ENCODE measurements at regions not wholly inside any gene's neighbourhood (a gene's known extent, or its start where the extent isn't known, plus 50 kb on each side); places are given as distances from the start of the nearest gene placed in this dataset.

- Histone ChIP-seq H2BK15ac (ENCODE audit: low read length) (no peak overlapping the region), H2AFZ (ENCODE audit: low read length) (no peak overlapping the region), H4K5ac (ENCODE audit: insufficient read length, low read depth, low read length) (no peak overlapping the region), H3K4ac (replicated peaks; ENCODE audit: insufficient read length, low read depth, low read length) (no peak overlapping the region), H2BK120ac (replicated peaks; ENCODE audit: low read depth, low read length) (no peak overlapping the region), H3K36me3 (ENCODE audit: control insufficient read depth in 2 of 4, insufficient read depth in 4 of 4, low read length in 3 of 4) (no peaks in the 10 kb centered on the region), H3K4me3 (ENCODE audit: extremely low read depth in 1 of 4, insufficient read depth in 2 of 4, low read depth in 3 of 4, low read length in 4 of 4) (no peak overlapping the region), H3K27ac (ENCODE audit: low read depth, low read length) (no peak overlapping the region), H2AK5ac (ENCODE audit: low read depth, low read length) (no peak overlapping the region), H2BK5ac (ENCODE audit: low read depth, low read length) (no peak overlapping the region), H3K14ac (ENCODE audit: insufficient read length) (no peak overlapping the region), H4K91ac (replicated peaks; ENCODE audit: insufficient read length, low read length) (no peak overlapping the region), H3K27me3 (replicated peaks in 1 of 4; ENCODE audit: control insufficient read depth in 3 of 4, extremely low read depth in 1 of 4, insufficient read depth in 3 of 4, low read length in 3 of 4) (no peaks in the 10 kb centered on the region), H3K79me1 (ENCODE audit: low read depth, low read length) (no peaks in the 10 kb centered on the region), H3K9ac (replicated peaks in 1 of 4; ENCODE audit: extremely low read depth in 1 of 4, low read depth in 3 of 4, low read length in 3 of 4) (no peak overlapping the region), H3K79me2 (ENCODE audit: control insufficient read depth in 1 of 2, insufficient read depth in 2 of 2, low read length in 2 of 2) (no peaks in the 10 kb centered on the region), H3K4me1 (replicated peaks in 1 of 4; ENCODE audit: control insufficient read depth in 3 of 4, insufficient read depth in 4 of 4, low read length in 3 of 4) (no peaks in the 10 kb centered on the region), H3K9me3 (ENCODE audit: insufficient read depth in 2 of 2, low read depth in 1 of 2, low read length in 1 of 2) (no peaks in the 10 kb centered on the region), H4K8ac (ENCODE audit: extremely low read depth, insufficient read depth, low read length) (no peak overlapping the region), H3K4me2 (ENCODE audit: insufficient read depth in 1 of 2, low read depth in 2 of 2, low read length in 2 of 2) (no peak overlapping the region), H3K56ac (replicated peaks; ENCODE audit: insufficient read length, low read depth, low read length) (no peak overlapping the region), H4K20me1 (replicated peaks in 1 of 2; ENCODE audit: control insufficient read depth in 1 of 2, insufficient read depth in 2 of 2, low read length in 2 of 2) (no peaks in the 10 kb centered on the region), H3K23me2 (ENCODE audit: low read depth, low read length) (no peaks in the 10 kb centered on the region), H3K18ac (ENCODE audit: extremely low read depth, low read length) (no peak overlapping the region), H2BK20ac (ENCODE audit: low read length) (no peak overlapping the region), H2BK12ac (ENCODE audit: low read depth, low read length) (no peak overlapping the region), H3K23ac (ENCODE audit: insufficient read length) (no peak overlapping the region)
- 88% methylated on average over 6 of the region's 6 CpGs; no CpG with 5 or more reads in 1 of the 2 experiments for WGBS, 2 experiments (ENCODE audit: extremely low coverage in 1 of 2, insufficient coverage in 1 of 2, insufficient read length in 1 of 2, insufficient replicate concordance in 2 of 2, low coverage in 1 of 2, low lambda C conversion rate in 2 of 2, missing lambda C conversion rate in 1 of 2)
- DNase-seq (ENCODE audit: low read depth in 1 of 2, low spot score in 2 of 2), result no peak
- CTCF ChIA-PET (ENCODE audit: partially characterized antibody), result no interaction called here
- POLR2A ChIA-PET (ENCODE audit: partially characterized antibody), result no interaction called here
- no peak for FAIRE-seq
- TF ChIP-seq ATF2 (IDR thresholded peaks at IDR 0.05; ENCODE audit: low read length), result no peak
- no peak for TF ChIP-seq CHD2 (IDR thresholded peaks at IDR 0.05; ENCODE audit: low read length)
- TF ChIP-seq EZH2 (IDR thresholded peaks at IDR 0.05; ENCODE audit: low read depth, low read length, severe bottlenecking), result no peak
- no peak for TF ChIP-seq TBP (IDR thresholded peaks at IDR 0.05; ENCODE audit: low read depth, low read length)
- no peak for TF ChIP-seq CBX8 (IDR thresholded peaks at IDR 0.05; ENCODE audit: borderline replicate concordance, low read depth, low read length)
- TF ChIP-seq POLR2A (IDR thresholded peaks at IDR 0.05; ENCODE audit: control extremely low read depth in 1 of 2, low read depth in 2 of 2, low read length in 2 of 2), result no peak
- TF ChIP-seq CTBP2 (IDR thresholded peaks at IDR 0.05; ENCODE audit: borderline replicate concordance, insufficient read depth, insufficient read length, low read length), result no peak
- no peak for TF ChIP-seq TAF7 (optimal IDR thresholded peaks at IDR 0.05; ENCODE audit: borderline replicate concordance, low read depth, low read length)
- TF ChIP-seq CEBPB (IDR thresholded peaks at IDR 0.05; ENCODE audit: low read depth, low read length), result no peak
- no peak for TF ChIP-seq HDAC6 (IDR thresholded peaks at IDR 0.05; ENCODE audit: low read depth, low read length)
- TF ChIP-seq GTF2F1 (IDR thresholded peaks at IDR 0.05; ENCODE audit: borderline replicate concordance, low read depth, low read length), result no peak
- TF ChIP-seq TCF12 (IDR thresholded peaks at IDR 0.05; ENCODE audit: low read depth, low read length), result no peak
- TF ChIP-seq SAP30 (IDR thresholded peaks at IDR 0.05; ENCODE audit: insufficient read depth, insufficient replicate concordance, low read length), result no peak
- no peak for TF ChIP-seq TEAD4 (IDR thresholded peaks at IDR 0.05; ENCODE audit: low read depth, low read length)
- no peak for TF ChIP-seq BACH1 (IDR thresholded peaks at IDR 0.05; ENCODE audit: low read length)
These were observed 136.2 kb upstream of the HAPLN1 start for GRCh38 chr5:83856881-83857280.
